ENCODE measurements at regions not wholly inside any gene's neighbourhood (a gene's known extent, or its start where the extent isn't known, plus 50 kb on each side); places are given as distances from the start of the nearest gene placed in this dataset.
A peak's percentile ranks its signal among the peaks of the same experiment; 100 is the strongest.

DNA sequence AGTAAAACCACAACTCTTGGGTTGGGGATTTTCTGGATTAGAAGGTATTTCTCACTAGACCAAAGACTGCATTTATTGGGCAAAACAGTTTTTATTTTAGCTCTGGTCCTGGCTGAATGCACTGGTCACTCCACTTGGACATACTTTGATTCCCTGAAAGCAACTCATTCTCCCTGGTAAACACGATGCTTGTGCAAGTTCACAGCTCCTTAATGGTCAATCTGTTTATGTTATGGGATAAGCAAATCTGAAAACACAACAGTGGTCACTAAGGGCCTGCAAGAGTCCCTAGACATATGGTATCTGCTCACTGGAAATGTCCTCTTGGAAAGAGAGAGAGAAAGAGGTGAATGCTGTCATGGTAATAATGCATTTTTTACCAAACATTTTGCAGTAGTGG lies 559.8 kb downstream of the CDH26 start:
- no peak for DNase-seq

DNA sequence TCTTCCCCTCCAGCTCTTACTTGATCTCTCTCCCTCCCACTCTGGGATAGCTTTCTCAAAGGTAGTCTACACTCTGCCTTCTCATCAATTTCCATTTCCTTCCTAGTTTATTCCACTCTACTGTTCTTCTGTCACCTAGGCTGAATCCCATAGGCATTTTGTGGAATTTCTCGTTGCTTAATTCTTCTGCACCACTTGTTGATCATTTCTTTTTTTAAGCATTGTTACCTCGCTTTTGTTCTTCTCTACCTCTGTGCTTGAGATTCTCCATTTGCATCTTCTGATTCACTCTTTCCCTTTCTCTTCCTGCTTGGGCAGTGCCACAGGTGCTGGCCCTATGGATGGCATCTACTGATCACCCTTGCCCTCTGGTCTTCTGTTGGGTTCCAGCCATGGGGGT lies 567.2 kb downstream of the CDH26 start:
- DNase-seq, result no peak

DNA sequence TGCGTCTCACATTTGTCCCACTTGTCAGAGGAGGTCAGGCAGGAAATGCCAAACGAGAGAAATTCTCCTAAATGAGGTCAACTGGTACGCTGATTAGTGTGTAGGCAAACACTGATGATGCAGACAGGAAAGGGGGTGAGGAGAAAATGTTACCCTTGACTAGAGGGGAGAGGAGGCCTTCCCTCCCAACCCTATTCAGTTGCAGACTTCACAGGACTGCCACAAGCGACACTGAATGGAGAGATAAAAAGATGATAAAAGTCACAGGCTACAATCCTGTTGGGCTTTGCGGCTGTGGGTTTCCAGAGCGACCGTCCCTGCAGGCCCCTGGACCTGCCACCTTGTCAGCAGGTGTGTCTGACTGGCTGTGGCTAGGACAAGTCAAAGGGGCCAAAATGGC lies 569.4 kb downstream of the CDH26 start:
- no peak for DNase-seq

DNA sequence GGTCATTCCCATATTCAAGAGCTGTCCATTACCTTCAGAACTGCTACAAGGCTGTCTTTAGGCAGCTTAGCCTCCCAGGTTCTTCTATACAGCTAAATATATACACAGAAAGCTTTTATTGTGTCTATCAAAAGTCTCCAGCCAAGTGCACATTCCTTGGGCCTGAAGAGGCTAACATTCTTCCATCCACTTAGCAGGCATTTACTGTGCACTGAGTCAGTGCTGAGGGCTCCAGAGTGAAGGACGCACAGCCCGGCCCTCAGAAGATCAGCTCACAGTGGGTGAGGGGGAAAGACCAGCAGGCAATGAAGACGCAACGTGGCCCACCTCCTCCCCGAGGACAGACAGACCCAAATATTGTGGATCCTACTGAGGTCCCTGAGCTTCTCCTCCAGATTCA lies 569.9 kb downstream of the CDH26 start:
- no peak for DNase-seq

DNA sequence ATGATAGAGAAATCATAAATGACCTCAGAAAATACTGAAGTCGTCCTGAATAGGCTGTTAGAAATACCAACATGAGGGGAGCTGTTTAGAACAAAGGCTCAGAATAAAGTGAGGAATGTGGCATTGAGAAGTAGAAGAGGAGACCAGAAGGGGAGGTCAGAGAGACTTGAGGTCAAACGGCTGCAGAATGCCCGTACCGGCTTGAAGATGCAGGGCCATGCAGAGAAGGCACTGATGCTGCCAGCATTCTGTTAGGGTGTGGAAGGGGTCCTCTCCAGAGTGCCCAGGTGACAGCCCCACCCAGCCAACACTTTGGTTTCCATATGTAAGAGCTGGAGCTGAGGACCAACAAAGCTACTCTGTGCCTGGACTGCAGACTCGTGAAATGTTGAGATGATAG lies 570.9 kb downstream of the CDH26 start:
- no peak for DNase-seq

DNA sequence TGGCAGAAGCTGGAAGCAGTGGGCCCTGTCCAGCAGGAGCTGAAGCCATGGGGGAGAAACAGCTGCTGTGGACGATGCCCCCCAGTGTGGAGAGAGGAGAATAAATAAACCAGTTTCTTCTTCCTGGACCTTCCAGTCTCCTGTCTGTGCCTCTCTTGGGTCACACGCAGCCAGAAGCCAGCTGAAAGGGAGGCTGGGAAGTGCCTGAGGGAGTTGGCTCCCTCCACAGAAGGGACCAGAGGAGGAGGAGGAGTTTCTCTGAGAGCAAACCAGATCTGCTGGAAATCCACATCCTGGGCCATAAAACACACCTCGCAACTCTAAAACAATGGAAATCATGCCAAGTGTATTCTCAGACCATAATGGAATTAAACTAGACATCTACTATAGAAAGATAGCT lies 577.0 kb downstream of the CDH26 start:
- DNase-seq, result no peak

DNA sequence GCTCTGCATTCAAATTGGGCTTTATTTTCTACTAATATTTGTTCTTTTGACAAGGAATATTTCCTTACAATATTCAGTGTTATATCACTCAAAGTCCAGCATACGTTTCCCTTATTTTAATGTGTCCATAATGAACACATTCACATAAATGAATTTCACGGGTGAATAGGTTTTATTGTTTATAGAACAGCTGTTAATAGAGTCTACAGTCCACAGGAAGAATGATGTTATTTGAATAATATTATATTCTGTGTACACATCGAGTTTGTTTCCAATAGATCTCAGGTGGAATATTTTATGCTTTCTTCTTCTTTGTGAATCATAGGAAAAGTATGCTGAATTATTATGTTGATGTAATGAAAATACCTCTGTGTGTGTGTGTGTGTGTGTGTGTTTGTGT lies 582.4 kb downstream of the CDH26 start:
- DNase-seq, result no peak

DNA sequence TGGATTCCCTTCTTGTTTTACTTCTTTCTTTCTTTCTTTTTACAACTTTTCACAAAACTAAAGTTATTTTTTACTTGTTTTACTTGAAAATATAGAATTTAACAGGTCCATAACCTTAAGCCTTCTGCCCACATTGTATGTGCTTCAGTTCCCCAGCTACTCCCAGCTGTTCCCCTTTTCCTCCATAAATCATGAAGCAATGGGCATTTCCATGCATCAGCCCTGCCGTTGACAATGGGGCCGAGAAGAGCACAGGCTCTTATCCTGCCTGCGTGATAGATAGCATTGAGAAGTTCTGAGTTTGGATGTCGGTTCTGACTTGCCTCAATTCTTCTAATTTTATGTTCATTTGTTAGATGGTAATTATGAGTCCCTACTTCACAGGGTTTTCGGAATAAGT lies 583.8 kb downstream of the CDH26 start:
- no peak for DNase-seq

DNA sequence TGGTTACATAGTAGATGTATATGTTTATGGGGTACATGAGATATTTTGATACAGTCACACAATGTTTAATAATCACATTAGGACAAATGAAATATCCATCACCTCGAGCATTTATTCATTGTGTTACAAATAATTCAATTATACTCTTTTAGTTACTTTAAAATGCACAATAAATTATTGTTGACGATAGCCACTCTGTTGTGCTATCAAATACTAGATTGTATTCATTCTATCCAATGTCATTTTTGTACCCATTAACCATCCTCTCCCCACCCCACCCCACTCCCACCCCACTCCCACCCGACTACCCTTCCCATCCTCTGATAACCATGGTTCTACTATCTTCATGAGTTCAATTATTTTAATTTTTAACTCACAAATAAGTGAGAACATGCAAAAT lies 585.4 kb downstream of the CDH26 start:
- no peak for DNase-seq

DNA sequence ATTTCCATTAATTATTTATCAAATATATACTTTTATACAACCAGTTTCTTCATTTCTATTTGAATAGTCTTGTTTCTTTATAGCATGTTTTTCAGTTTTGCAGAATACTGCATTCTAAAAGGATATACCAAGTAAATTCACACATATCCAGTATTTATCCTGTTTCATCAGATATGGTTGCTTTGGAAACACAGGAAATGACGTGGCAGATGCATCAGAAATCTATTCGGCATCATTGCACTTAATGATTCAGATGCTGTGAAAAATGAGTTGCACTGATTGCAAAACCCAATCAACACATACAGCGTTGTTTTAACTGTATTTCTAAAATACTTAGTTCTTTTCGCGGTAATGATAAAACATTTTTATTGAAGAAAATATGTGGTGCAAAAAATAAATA lies 594.9 kb downstream of the CDH26 start:
- no peak for DNase-seq

DNA sequence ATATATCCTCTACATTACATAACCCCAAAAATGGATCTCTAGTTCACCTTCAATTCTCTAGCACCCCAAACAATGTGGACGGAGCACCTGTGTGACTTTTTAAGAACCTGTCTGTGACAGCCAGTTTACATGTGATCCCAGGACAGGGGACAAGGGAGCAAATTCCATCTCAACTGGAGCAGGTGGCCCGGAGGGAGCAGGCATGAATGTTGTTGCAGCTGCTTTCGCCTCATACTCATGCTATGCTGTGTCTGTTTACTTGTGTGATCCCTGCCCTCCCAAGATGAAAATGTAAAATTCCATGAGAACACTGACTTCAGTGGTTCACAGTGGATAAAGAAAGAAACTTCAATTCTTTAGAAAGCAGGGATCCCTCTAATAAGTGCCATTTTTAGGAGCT lies 600.3 kb downstream of the CDH26 start:
- DNase-seq, result no peak

DNA sequence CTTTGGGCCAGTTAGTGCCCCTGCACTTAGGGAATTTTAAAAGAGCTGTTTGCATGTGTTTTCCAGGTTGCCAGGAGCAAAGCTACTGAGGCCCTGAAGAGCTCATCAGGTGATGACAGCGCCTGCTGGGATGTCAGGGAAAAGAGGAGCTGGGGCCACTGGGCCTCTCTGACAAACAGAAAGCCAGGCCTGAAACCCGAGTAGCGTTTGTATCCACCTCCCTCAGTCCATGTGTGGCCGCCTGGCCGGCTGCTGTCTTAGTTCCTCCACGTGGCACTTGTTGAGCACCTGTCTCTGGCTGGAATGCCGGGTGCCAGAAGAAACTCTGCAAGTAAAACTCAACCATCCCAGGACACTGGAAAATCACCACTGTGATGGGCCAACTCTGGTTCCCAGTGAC lies 601.2 kb downstream of the CDH26 start:
- no peak for DNase-seq

DNA sequence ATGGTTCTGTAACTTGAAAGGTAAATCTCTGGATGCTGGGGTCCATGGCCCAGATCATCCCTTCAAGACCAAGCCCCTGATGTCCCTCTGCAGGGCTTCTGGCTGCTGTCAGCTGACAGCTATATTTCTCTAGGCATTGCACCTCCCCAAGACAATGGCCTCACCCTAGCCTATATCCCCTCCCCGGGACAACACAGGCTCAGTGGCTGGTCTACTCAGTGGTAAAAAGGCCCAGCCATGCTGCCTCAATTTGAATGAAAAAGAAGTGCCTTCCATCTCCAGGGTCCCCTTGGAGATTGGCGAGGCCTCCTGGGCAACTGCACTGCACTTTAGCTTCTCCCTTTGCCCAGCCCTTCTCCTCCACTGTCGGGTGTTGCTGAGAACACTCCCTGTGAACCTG lies 602.8 kb downstream of the CDH26 start:
- DNase-seq, result no peak

DNA sequence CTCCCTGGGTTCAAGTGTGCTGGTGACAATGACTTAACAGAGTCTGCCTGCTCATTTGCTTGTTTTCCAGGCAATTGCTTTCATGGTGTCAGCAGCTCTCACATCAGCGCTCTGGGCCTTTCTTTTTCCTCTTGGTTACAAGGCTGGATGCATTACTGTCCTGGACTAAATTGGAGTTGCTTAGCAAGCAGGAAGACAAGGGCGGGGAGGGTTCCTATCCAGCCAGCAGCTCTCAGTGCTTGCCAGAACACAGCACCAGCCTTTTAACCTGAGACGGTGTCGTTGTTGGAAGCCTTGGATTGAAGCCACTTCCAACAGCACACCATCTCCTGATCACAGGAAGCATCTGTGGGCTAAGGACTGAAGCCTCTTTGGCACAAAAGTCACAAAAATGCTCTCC lies 606.9 kb downstream of the CDH26 start:
- no peak for DNase-seq

DNA sequence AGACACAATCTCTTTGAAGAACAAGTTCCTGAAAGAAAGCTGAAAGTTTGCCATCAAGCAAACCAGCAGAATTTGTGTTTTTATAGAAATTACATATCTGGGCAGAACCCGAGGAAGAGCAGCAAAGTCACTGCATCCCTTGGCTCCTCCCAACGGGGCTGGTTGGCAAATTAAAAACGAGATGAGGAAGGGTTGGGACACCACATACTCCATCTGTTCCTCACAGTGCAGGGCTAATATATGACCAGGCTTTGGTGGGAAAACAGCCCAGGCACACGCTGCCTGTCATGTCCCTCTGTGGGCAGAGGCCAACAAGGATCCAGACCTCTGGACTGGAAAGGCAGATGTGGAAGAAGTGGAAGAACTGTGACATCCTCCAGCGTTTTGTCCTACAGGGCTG lies 607.3 kb downstream of the CDH26 start:
- no peak for DNase-seq

DNA sequence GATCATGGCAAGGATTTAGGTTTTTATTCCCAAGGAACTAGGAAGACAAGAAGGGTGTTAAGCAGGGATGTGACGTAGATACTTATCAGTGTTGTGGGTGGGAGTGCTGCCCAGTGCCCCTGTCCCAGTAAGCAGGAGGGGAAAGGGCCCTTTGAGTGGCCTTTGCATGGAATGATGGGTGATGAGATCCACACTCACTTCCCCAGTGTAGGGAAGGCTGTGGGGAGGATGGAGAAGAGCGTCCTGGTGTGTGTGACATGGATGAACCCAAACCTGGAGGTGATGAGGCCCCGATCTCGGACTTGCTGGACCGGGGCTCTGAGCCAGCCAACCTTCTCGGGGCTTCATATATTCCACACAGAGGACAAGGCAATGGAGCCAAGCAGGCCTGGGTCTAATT lies 610.9 kb downstream of the CDH26 start:
- DNase-seq, result no peak

DNA sequence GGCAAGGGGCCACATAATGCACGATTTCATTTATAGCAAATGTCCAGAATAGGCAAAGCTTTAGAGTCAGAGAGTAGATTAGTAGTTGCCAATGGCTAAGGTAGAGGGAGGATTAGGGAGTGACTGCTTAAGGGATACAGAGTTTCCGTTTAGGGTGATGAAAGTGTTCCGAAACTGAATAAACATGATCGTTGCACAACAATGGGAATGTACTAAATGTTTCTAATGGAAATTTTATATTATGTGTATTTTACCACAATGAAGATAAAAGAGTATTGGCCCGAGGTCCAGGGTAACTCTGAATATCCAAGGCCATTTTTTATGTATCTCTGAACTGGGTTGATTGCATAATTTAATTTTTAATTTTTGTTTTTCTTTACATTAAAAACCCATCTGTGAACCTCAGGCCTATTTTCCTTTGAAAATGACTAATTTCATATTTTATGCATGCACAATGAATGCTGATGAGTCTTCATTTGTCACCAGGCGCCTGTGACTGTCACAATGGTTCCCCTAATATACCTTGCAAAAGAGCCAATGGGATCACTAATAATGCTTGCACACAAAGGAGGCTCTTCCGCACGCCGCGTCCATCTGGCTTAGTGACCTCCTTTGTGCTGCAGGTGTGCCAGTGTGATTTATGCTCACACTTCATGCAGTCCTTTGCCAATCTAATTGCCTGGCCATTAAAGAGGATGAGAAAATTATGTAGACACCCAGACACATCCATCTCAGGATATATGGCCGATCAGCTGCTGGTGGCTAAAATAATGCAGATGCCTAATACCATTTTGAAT lies 612.5 kb downstream of the CDH26 start:
- no peak for DNase-seq

DNA sequence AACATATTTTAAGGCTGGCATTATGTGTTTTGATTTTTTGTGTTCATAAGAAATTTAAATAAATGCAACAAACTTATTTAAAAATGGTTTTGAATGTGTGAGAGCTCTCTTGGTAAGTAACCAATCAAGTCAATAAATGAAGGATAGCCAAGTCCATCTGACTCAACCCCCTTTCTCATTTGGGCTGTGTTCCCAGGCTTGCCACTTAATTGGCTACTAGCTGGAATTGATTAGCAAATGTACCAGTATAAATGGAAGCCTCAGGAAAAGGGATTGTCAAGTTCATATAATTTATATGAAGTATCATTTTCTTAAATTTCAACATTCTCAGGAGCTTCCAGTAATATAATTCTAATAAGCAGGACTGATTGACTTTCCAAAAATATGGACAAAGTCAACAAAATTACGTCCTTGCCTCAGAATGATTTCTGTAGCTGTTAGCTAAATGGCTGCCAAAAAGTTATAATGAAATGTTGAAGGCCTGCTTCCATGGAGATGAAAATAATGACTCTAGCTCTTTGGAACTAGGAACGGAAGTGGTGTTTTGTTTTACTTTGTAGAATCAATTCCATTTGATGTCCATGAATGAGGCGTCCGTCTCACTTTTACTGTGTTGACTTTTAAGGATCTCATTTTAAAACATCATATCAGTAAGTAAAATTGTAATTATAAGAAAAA lies 614.9 kb downstream of the CDH26 start:
- no peak for DNase-seq

DNA sequence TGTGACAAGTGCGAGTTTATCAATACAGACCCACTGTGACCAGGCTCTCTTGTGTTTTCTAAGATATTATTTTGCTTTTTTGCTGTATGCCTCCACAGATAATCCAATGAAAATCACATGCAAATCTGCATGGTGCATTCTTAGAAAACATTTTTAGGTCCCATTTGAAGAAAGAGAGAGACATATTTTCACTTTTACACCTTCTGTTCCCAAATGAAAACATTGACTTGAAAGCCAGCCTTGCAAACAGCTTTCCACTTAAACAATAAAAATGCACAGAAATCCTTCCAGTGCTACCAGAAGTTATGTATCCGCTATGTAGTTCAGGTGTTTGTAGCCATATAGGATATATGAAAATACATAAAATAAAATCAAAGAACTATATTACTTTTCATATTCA lies 618.0 kb downstream of the CDH26 start:
- DNase-seq, result no peak

DNA sequence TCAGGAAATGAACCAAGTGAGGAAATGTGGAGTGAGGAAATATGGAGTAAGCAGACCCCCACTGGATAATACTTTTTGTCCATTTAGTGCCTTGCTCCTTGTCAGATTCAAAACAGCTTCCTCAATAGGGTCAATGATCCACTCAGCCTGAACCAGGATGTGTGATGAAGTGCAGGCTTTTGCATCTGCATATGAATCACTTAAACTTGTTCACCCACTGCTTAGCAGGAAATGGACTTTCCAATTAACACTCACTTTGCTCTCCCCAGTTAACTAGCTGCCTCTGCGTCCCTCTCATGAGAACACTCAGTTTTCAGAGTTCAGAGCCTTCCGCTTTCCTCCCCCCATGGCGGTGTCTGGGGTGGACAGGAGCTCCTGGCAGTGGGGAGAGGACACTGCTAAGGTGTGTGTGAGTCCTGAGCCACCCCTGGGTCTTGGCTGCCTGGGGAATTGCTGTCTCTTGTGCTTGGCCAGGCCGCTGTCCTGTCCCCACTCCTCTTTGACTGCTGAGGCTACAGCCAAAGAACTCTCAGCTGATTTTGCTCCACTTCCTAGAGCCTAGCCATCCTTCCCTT lies 621.8 kb downstream of the CDH26 start:
- DNase-seq, result no peak

DNA sequence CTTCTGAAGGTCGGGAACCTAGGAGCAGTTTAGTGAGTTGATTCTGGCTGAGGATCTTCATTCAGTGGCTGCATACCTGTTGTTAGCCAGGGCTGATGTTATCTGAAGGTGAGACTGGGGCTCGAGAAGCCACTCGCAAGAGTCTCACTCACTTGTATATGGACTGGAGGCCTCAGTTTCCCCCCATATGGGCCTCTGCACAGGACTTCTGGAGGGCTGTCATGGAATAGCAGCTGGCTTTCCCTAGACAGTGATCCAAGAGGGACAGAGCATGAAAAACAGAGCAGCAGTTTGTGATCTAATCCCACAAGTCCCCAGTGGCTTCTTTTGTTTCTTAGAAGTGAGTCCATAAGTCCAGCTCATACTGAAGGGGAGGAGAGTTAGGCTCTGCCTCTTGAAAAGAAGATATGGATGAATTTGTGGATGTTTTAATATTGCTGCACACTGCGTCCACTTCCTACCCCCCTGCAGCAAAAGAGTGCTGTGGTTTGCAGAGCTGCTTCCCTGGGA lies 623.4 kb downstream of the CDH26 start:
- DNase-seq, result no peak

DNA sequence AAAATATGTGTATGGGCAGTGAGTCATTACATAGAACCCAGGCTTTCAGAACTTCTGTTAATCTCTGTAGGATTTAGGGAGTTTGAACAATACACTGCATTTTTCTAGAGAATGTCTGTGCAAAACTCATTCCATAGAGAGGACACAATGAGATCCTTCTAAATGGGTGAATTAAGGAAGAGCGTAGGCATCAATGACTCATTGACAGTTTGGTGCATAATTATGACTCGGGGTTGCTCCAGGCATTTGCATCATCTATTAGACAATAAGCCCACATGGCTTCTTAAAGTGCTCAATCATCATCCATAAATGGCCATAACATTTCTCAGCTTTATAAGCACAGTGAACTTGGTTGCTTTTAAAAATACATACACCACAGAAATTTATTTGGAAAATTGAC lies 625.5 kb downstream of the CDH26 start:
- DNase-seq, result peak; percentile 7 to 50 (median 19)

DNA sequence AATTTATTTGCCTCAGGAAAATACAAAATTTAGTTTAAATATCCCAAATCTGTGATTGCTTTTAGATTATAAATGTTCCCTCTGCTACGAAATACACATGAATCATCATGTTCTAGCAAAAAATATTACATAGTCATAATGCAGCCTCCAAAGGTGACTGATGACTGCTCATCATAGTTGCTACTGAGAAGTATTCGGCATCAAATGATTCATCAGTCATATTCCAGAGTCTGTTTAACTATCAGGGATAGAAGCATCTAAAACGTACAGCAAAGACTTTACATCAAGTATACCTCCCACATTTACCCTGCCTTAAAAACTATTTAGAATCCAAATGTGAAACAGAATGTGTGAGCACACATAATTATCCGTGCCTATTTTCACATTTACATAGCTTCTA lies 626.0 kb downstream of the CDH26 start:
- no peak for DNase-seq

DNA sequence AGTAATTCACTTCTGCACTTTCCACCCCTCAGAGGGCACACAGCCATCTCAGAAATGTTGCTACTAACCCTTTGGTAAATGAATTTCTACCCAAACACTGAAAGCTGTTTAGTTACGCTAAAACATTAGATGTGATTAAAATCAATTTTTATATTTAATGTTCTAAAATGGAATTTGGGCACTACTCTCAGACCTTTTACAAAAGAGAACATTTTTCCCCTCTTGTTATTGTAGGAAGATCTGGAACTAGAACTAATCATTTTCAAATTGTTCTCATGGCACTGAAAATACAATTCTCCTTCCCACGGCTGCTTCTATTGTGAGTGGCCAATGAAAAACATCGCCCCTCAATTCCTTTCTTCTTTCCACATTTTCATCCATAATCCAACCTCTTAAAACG lies 627.4 kb downstream of the CDH26 start:
- DNase-seq, result no peak

Data from suppressor macrophage (primary cell).